A549 (cell line): ENCODE measurements at regions not wholly inside any gene's neighbourhood (a gene's known extent, or its start where the extent isn't known, plus 50 kb on each side); places are given as distances from the start of the nearest gene placed in this dataset.

Experiments
- EP300 ChIP-seq, 2 experiments: fragments of >200 bp; sonication (Bioruptor Twin); formaldehyde crosslinking; IDR thresholded peaks; 2 replicates in 1 of 2; 3 replicates in 1 of 2; pipeline ENCODE4 v1.6.1; 2016 to 2017
- FOSL2 ChIP-seq, 2 experiments: fragments of 450-650 bp in 1 of 2; fragments of >200 bp in 1 of 2; sonication (Bioruptor Twin) in 1 of 2; formaldehyde crosslinking; IDR thresholded peaks; 2 replicates each; pipeline versions ENCODE4 v1.5.0 to v1.6.1; 2016 to 2020; ENCODE audit warnings: mild to moderate bottlenecking in 1 of 2, moderate library complexity in 1 of 2
- POLR2A ChIP-seq: IDR thresholded peaks from 2 replicates; pipeline ENCODE4 v1.6.1; 2012; ENCODE audit warnings: mild to moderate bottlenecking, low read length
- RAD21 ChIP-seq, 2 experiments: fragments of >200 bp in 1 of 2; sonication (Bioruptor Twin) in 1 of 2; formaldehyde crosslinking in 1 of 2; IDR thresholded peaks in 1 of 2; conservative IDR thresholded peaks in 1 of 2; 2 replicates in 1 of 2; 3 replicates in 1 of 2; pipeline ENCODE4 v1.6.1; 2012 to 2018; ENCODE audit warnings: inconsistent platforms in 1 of 2
- RCOR1 ChIP-seq: fragments of 150-350 bp; IDR thresholded peaks from 2 replicates; pipeline ENCODE4 v1.6.1; 2014; ENCODE audit warnings: antibody characterized with exemption, low read length, low read depth
- TF ChIP-seq, protein P1 (sequence below): fragments of >200 bp; sonication (Bioruptor Twin); formaldehyde crosslinking; IDR thresholded peaks from 3 replicates; pipeline ENCODE4 v1.5.1; 2016
- TF ChIP-seq, protein P2 (sequence below): fragments of 200-600 bp; sonication (generic); IDR thresholded peaks from 2 replicates; pipeline ENCODE4 v1.6.1; 2016; ENCODE audit warnings: antibody characterized with exemption, mild to moderate bottlenecking, moderate library complexity

- TF ChIP-seq, protein P1, sequence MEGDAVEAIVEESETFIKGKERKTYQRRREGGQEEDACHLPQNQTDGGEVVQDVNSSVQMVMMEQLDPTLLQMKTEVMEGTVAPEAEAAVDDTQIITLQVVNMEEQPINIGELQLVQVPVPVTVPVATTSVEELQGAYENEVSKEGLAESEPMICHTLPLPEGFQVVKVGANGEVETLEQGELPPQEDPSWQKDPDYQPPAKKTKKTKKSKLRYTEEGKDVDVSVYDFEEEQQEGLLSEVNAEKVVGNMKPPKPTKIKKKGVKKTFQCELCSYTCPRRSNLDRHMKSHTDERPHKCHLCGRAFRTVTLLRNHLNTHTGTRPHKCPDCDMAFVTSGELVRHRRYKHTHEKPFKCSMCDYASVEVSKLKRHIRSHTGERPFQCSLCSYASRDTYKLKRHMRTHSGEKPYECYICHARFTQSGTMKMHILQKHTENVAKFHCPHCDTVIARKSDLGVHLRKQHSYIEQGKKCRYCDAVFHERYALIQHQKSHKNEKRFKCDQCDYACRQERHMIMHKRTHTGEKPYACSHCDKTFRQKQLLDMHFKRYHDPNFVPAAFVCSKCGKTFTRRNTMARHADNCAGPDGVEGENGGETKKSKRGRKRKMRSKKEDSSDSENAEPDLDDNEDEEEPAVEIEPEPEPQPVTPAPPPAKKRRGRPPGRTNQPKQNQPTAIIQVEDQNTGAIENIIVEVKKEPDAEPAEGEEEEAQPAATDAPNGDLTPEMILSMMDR = no peak
- no peak for TF ChIP-seq POLR2A
- no peak for TF ChIP-seq FOSL2 (IDR thresholded peaks at IDR 0.05)
- no peak for TF ChIP-seq FOSL2 (CRISPR knock-in tag; IDR thresholded peaks at IDR 0.05)
- TF ChIP-seq EP300 (IDR thresholded peaks at IDR 0.05) = no peak
- TF ChIP-seq RCOR1 = no peak
- TF ChIP-seq, protein P2, sequence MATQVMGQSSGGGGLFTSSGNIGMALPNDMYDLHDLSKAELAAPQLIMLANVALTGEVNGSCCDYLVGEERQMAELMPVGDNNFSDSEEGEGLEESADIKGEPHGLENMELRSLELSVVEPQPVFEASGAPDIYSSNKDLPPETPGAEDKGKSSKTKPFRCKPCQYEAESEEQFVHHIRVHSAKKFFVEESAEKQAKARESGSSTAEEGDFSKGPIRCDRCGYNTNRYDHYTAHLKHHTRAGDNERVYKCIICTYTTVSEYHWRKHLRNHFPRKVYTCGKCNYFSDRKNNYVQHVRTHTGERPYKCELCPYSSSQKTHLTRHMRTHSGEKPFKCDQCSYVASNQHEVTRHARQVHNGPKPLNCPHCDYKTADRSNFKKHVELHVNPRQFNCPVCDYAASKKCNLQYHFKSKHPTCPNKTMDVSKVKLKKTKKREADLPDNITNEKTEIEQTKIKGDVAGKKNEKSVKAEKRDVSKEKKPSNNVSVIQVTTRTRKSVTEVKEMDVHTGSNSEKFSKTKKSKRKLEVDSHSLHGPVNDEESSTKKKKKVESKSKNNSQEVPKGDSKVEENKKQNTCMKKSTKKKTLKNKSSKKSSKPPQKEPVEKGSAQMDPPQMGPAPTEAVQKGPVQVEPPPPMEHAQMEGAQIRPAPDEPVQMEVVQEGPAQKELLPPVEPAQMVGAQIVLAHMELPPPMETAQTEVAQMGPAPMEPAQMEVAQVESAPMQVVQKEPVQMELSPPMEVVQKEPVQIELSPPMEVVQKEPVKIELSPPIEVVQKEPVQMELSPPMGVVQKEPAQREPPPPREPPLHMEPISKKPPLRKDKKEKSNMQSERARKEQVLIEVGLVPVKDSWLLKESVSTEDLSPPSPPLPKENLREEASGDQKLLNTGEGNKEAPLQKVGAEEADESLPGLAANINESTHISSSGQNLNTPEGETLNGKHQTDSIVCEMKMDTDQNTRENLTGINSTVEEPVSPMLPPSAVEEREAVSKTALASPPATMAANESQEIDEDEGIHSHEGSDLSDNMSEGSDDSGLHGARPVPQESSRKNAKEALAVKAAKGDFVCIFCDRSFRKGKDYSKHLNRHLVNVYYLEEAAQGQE = no peak
- no peak for TF ChIP-seq RAD21 (conservative IDR thresholded peaks at IDR 0.05 in 1 of 2, IDR thresholded peaks at IDR 0.05 in 1 of 2)
Observed at GRCh38 chr7:137167609-137168008, 175.9 kb downstream of the PTN start.
